ENCODE measurements at regions not wholly inside any gene's neighbourhood (a gene's known extent, or its start where the extent isn't known, plus 50 kb on each side); places are given as distances from the start of the nearest gene placed in this dataset.
A peak's percentile ranks its signal among the peaks of the same experiment; 100 is the strongest.

GRCh38 chr16:77558786-77559185, 124.0 kb upstream of the ADAMTS18 start (continued):
- no peak for TF ChIP-seq ZNF687 (CRISPR knock-in tag; IDR thresholded peaks at IDR 0.05)

- DNase-seq (ENCODE audit: low spot score): no peak
- no peaks in the 10 kb centered on the region for H3K4me1 ChIP-seq (ENCODE audit: insufficient read depth, low read length)
- TF ChIP-seq MAFK (conservative IDR thresholded peaks at IDR 0.05 in 1 of 2, IDR thresholded peaks at IDR 0.05 in 1 of 2; ENCODE audit: low read length in 2 of 2) (peak; percentile 97 to 99), MTERF4 (CRISPR knock-in tag; IDR thresholded peaks at IDR 0.05) (no peak), BRCA1 (CRISPR knock-in tag; IDR thresholded peaks at IDR 0.05) (no peak), SIN3B (IDR thresholded peaks at IDR 0.05; ENCODE audit: low read length) (no peak), MAFF (IDR thresholded peaks at IDR 0.05; ENCODE audit: low read depth, low read length) (peak; percentile 98), ZNF33B (CRISPR knock-in tag; IDR thresholded peaks at IDR 0.05) (no peak)
- ChIA-PET CTCF (ENCODE audit: low intra/inter-chr PET ratio, low total read pairs) (no interaction called here), POLR2A (no interaction called here)
- in situ Hi-C loops (cut with HindIII; ENCODE audit: extremely low pct_ligation_motif_present, low pct_unique_long_range_greater_than_20kb): no loop called here
- no peak overlapping the region for H3K4me3 ChIP-seq (replicated peaks in 1 of 3; ENCODE audit: insufficient read depth in 1 of 3, low read depth in 2 of 3, low read length in 3 of 3)
- H3K9ac ChIP-seq (ENCODE audit: insufficient read depth, low read depth, low read length): no peak overlapping the region
- no peaks in the 10 kb centered on the region for H3K9me3 ChIP-seq (ENCODE audit: low read length)
- H3K27me3 ChIP-seq (ENCODE audit: control insufficient read depth in 1 of 2, insufficient read depth in 2 of 2, low read length in 2 of 2): peaks cover 0 to 4% of the 10 kb centered on the region in 2 experiments; a peak in 1 of 5 replicates
- no peak for FAIRE-seq
- no peaks in the 10 kb centered on the region for H3K36me3 ChIP-seq (replicated peaks in 1 of 2; ENCODE audit: control insufficient read depth in 1 of 2, insufficient read depth in 2 of 2, low read length in 2 of 2)
- H2AFZ ChIP-seq (ENCODE audit: low read length): no peak overlapping the region
- H4K20me1 ChIP-seq (ENCODE audit: insufficient read depth, low read length): no peaks in the 10 kb centered on the region
- no peak for ATAC-seq
- no peak overlapping the region for H3K4me2 ChIP-seq (ENCODE audit: low read depth, low read length)
- BruUV-seq (replicated peaks): no TSS peak
- intact Hi-C loops (cut with micrococcal nuclease; ENCODE audit: unreplicated experiment): no loop called here
- no peaks in the 10 kb centered on the region for H3K79me2 ChIP-seq (ENCODE audit: insufficient read depth, low read length)
- no peak overlapping the region for H3K27ac ChIP-seq (ENCODE audit: extremely low read length, insufficient read depth, low read length)
These were observed 127.7 kb upstream of the ADAMTS18 start for GRCh38 chr16:77562497-77562896.

All from HepG2 (cell line).